SK-N-SH treated with all-trans-retinoic acid at 6 μM for 48 hours (cell line): ENCODE measurements at regions not wholly inside any gene's neighbourhood (a gene's known extent, or its start where the extent isn't known, plus 50 kb on each side); places are given as distances from the start of the nearest gene placed in this dataset.

Experiments
- ATAC-seq: fragments of 200-7000 bp; cut with Tn5 transposase; 3 replicates; pipeline ENCODE4 v1.9.1; 2020; ENCODE audit warnings: mild to moderate bottlenecking, moderate library complexity
- ARNTL ChIP-seq: fragments of 450-650 bp; formaldehyde crosslinking; IDR thresholded peaks from 2 replicates; pipeline ENCODE4 v1.5.0; 2020; ENCODE audit warnings: low read depth, mild to moderate bottlenecking, moderate library complexity, borderline replicate concordance
- BACH2 ChIP-seq: fragments of 250-450 bp; sonication (Bioruptor Pico); IDR thresholded peaks from 2 replicates; pipeline ENCODE4 v1.9.0; 2021; ENCODE audit warnings: mild to moderate bottlenecking, borderline replicate concordance
- CSDC2 ChIP-seq: fragments of 250-450 bp; sonication (Bioruptor Pico); IDR thresholded peaks from 2 replicates; pipeline ENCODE4 v1.5.0; 2020; ENCODE audit warnings: mild to moderate bottlenecking, moderate library complexity
- ESRRG ChIP-seq: fragments of 250-450 bp; sonication (Bioruptor Pico); IDR thresholded peaks from 2 replicates; pipeline ENCODE4 v1.6.1; 2021; ENCODE audit warnings: mild to moderate bottlenecking
- ISL1 ChIP-seq: fragments of 250-450 bp; sonication (Bioruptor Pico); IDR thresholded peaks from 2 replicates; pipeline ENCODE4 v2.1.2; 2022; ENCODE audit warnings: mild to moderate bottlenecking, moderate library complexity
- OSR1 ChIP-seq: fragments of 250-450 bp; sonication (Bioruptor Pico); IDR thresholded peaks from 2 replicates; pipeline ENCODE4 v1.8.0; 2022; ENCODE audit warnings: moderate library complexity, mild to moderate bottlenecking, inconsistent platforms
- PPARA ChIP-seq: fragments of 250-450 bp; sonication (Bioruptor Pico); IDR thresholded peaks from 2 replicates; pipeline ENCODE4 v1.5.0; 2020; ENCODE audit warnings: mild to moderate bottlenecking, borderline replicate concordance
- RARB ChIP-seq: fragments of 250-450 bp; sonication (Bioruptor Pico); IDR thresholded peaks from 2 replicates; pipeline ENCODE4 v1.8.0; 2021; ENCODE audit warnings: mild to moderate bottlenecking, moderate library complexity
- SNAI2 ChIP-seq: fragments of 250-450 bp; sonication (Bioruptor Pico); IDR thresholded peaks from 2 replicates; pipeline ENCODE4 v1.5.0; 2020; ENCODE audit warnings: mild to moderate bottlenecking, moderate library complexity
- TCF4 ChIP-seq: fragments of 250-450 bp; sonication (Bioruptor Pico); IDR thresholded peaks from 2 replicates; pipeline ENCODE4 v1.8.0; 2021; ENCODE audit warnings: mild to moderate bottlenecking, moderate library complexity, borderline replicate concordance
- TOX ChIP-seq: fragments of 250-450 bp; sonication (Bioruptor Pico); IDR thresholded peaks from 2 replicates; pipeline ENCODE4 v1.8.0; 2021; ENCODE audit warnings: mild to moderate bottlenecking, moderate library complexity, borderline replicate concordance
- ZC3H10 ChIP-seq: fragments of 250-450 bp; sonication (Bioruptor Pico); IDR thresholded peaks from 2 replicates; pipeline ENCODE4 v1.5.1; 2021; ENCODE audit warnings: mild to moderate bottlenecking, moderate library complexity
- ZFP3 ChIP-seq: fragments of 250-450 bp; sonication (Bioruptor Pico); IDR thresholded peaks from 2 replicates; pipeline ENCODE4 v1.5.0; 2020; ENCODE audit warnings: mild to moderate bottlenecking, moderate library complexity
- ZFP30 ChIP-seq: fragments of 450-650 bp; formaldehyde crosslinking; IDR thresholded peaks from 2 replicates; pipeline ENCODE4 v1.5.0; 2022; ENCODE audit warnings: mild to moderate bottlenecking, moderate library complexity
- ZNF565 ChIP-seq: fragments of 450-650 bp; formaldehyde crosslinking; conservative IDR thresholded peaks from 2 replicates; pipeline ENCODE4 v1.5.0; 2020; ENCODE audit warnings: low read depth, mild to moderate bottlenecking, moderate library complexity
- ZNF70 ChIP-seq: fragments of 450-650 bp; formaldehyde crosslinking; IDR thresholded peaks from 2 replicates; pipeline ENCODE4 v1.5.0; 2020; ENCODE audit warnings: mild to moderate bottlenecking, moderate library complexity
- ZNF8 ChIP-seq: fragments of 450-650 bp; formaldehyde crosslinking; IDR thresholded peaks from 2 replicates; pipeline ENCODE4 v1.5.0; 2020; ENCODE audit warnings: mild to moderate bottlenecking, moderate library complexity
- TF ChIP-seq, protein P1 (sequence below): fragments of 250-450 bp; sonication (Bioruptor Pico); IDR thresholded peaks from 2 replicates; pipeline ENCODE4 v1.5.1; 2021; ENCODE audit warnings: mild to moderate bottlenecking, moderate library complexity
- TF ChIP-seq, protein P2 (sequence below): fragments of 250-450 bp; sonication (Bioruptor Pico); IDR thresholded peaks from 2 replicates; pipeline ENCODE4 v1.5.0; 2020; ENCODE audit warnings: mild to moderate bottlenecking, moderate library complexity
- TF ChIP-seq, protein P3 (sequence below): fragments of 250-450 bp; sonication (Bioruptor Pico); IDR thresholded peaks from 2 replicates; pipeline ENCODE4 v1.8.0; 2021; ENCODE audit warnings: low read depth, mild to moderate bottlenecking, moderate library complexity, borderline replicate concordance

DNA sequence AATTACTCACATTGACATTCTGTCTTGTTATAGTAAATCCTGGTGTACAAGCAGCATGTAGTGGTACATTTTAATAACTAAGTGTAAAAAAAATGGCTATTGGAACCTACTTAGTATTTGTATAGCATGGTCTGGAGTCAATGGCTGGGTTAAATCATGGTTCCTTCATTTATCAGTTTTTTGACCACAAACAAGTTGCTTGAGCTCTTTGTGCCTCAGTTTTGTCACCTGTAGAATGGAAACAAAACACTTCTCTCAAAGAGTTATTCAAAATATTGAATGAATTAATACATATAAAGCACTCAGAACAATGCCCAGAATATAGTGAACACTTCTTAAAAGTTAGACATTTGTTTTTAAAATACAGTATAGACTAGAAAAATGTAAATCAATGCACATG lies 93.2 kb upstream of the HS3ST5 start:
- no peak for TF ChIP-seq SNAI2 (CRISPR knock-in tag)
- TF ChIP-seq, protein P1, sequence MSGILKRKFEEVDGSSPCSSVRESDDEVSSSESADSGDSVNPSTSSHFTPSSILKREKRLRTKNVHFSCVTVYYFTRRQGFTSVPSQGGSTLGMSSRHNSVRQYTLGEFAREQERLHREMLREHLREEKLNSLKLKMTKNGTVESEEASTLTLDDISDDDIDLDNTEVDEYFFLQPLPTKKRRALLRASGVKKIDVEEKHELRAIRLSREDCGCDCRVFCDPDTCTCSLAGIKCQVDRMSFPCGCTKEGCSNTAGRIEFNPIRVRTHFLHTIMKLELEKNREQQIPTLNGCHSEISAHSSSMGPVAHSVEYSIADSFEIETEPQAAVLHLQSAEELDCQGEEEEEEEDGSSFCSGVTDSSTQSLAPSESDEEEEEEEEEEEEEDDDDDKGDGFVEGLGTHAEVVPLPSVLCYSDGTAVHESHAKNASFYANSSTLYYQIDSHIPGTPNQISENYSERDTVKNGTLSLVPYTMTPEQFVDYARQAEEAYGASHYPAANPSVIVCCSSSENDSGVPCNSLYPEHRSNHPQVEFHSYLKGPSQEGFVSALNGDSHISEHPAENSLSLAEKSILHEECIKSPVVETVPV (CRISPR knock-in tag): no peak
- TF ChIP-seq ZFP3 (CRISPR knock-in tag): no peak
- TF ChIP-seq TOX (CRISPR knock-in tag): no peak
- ATAC-seq: no peak

DNA sequence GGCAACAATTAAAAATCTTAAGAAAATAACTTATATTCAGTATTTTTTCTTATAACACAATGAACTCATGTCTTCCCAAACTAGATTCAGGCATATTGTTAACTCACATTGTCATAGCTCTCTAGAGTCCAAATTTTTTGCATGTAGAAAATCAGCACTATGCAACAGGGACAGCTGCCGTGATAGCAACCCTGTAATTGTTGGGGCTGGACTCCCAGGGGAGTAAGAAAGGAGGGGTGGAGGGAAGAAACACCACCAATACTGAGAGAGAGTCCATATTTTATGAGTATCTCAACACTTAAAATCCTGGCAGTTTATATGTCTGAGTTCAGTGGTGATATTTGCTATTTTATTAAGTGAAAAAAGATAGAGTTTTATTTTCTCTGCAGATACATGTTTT lies 89.6 kb upstream of the HS3ST5 start:
- no peak for TF ChIP-seq ZFP3 (CRISPR knock-in tag)
- no peak for TF ChIP-seq BACH2 (CRISPR knock-in tag)
- no peak for TF ChIP-seq OSR1 (CRISPR knock-in tag)
- no peak for TF ChIP-seq TCF4 (CRISPR knock-in tag)
- TF ChIP-seq ARNTL (CRISPR knock-in tag): no peak
- TF ChIP-seq, protein P2, sequence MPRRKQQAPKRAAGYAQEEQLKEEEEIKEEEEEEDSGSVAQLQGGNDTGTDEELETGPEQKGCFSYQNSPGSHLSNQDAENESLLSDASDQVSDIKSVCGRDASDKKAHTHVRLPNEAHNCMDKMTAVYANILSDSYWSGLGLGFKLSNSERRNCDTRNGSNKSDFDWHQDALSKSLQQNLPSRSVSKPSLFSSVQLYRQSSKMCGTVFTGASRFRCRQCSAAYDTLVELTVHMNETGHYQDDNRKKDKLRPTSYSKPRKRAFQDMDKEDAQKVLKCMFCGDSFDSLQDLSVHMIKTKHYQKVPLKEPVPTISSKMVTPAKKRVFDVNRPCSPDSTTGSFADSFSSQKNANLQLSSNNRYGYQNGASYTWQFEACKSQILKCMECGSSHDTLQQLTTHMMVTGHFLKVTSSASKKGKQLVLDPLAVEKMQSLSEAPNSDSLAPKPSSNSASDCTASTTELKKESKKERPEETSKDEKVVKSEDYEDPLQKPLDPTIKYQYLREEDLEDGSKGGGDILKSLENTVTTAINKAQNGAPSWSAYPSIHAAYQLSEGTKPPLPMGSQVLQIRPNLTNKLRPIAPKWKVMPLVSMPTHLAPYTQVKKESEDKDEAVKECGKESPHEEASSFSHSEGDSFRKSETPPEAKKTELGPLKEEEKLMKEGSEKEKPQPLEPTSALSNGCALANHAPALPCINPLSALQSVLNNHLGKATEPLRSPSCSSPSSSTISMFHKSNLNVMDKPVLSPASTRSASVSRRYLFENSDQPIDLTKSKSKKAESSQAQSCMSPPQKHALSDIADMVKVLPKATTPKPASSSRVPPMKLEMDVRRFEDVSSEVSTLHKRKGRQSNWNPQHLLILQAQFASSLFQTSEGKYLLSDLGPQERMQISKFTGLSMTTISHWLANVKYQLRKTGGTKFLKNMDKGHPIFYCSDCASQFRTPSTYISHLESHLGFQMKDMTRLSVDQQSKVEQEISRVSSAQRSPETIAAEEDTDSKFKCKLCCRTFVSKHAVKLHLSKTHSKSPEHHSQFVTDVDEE (CRISPR knock-in tag): no peak
- no peak for TF ChIP-seq CSDC2 (CRISPR knock-in tag)
- TF ChIP-seq PPARA: no peak
- TF ChIP-seq RARB (CRISPR knock-in tag): no peak
- TF ChIP-seq, protein P3, sequence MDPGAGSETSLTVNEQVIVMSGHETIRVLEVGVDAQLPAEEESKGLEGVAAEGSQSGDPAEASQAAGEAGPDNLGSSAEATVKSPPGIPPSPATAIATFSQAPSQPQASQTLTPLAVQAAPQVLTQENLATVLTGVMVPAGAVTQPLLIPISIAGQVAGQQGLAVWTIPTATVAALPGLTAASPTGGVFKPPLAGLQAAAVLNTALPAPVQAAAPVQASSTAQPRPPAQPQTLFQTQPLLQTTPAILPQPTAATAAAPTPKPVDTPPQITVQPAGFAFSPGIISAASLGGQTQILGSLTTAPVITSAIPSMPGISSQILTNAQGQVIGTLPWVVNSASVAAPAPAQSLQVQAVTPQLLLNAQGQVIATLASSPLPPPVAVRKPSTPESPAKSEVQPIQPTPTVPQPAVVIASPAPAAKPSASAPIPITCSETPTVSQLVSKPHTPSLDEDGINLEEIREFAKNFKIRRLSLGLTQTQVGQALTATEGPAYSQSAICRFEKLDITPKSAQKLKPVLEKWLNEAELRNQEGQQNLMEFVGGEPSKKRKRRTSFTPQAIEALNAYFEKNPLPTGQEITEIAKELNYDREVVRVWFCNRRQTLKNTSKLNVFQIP (CRISPR knock-in tag): no peak
- no peak for TF ChIP-seq ISL1 (CRISPR knock-in tag)
- no peak for TF ChIP-seq TOX (CRISPR knock-in tag)
- TF ChIP-seq SNAI2 (CRISPR knock-in tag): no peak
- no peak for TF ChIP-seq ZNF565
- TF ChIP-seq, protein P1 (CRISPR knock-in tag): no peak
- TF ChIP-seq ZNF70 (CRISPR knock-in tag): no peak
- TF ChIP-seq ZNF8 (CRISPR knock-in tag): no peak
- no peak for TF ChIP-seq ZFP30 (CRISPR knock-in tag)
- TF ChIP-seq, all 23 proteins: peak for 0
- no peak for ATAC-seq

DNA sequence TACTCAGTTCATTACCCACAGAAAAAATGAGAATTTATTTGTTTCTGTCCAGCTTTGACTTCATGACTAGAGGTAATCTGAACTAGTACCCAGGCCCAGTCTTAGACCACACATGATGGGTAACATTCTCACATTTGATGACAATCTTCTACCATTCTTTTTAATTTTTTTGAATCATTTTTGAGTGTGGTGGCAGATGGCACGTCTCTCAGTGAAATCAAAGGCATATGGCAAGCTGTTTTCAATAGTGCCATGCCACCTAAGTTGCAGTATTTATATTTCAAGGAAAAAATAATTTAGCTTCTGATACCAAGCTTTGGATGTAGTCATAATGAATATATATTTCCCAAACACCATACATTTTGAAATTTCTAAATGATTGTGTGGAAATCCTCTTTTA lies 88.8 kb upstream of the HS3ST5 start:
- TF ChIP-seq, protein P2 (CRISPR knock-in tag): no peak
- TF ChIP-seq ESRRG (no peak), BACH2 (CRISPR knock-in tag) (no peak), ZC3H10 (CRISPR knock-in tag) (no peak), CSDC2 (CRISPR knock-in tag) (no peak), ZNF565 (no peak)
- TF ChIP-seq, protein P3 (CRISPR knock-in tag): no peak
- no peak for ATAC-seq
